AG08396 (cell line): ENCODE measurements at regions not wholly inside any gene's neighbourhood (a gene's known extent, or its start where the extent isn't known, plus 50 kb on each side); places are given as distances from the start of the nearest gene placed in this dataset.

Experiments
- DNase-seq: peaks from one replicate; pipeline ENCODE4 v3.0.0; 2012; ENCODE audit warnings: low spot score, mixed read lengths

DNA sequence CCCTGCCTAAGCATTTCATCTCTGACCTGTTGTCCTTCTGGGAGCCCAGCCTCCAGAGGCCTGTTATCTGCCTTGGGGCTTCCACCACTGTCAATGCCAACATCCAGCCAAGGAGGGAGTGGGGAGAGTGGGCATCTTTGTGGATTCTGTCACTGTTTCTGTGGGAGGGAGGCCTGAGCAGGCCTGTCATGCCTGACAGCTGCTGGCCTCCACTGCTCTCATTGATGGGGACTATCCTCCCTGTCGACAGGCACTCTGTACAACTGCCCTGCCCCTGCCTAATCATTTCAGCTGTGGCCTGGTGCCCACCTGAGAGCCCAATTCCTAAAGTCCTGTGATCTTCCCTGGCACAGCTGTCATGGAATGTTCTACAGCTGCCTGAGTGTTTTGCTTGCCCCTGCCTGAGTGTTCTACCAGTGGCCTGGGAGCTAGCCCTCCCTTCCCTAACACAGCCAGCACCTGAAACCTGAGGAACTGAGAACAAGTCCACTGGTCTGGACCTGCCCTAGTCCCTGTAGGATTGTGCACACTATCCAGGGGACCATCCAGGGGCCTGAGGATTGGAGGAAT, 145.3 kb downstream of the FAM83B start:
- no peak for DNase-seq

DNA sequence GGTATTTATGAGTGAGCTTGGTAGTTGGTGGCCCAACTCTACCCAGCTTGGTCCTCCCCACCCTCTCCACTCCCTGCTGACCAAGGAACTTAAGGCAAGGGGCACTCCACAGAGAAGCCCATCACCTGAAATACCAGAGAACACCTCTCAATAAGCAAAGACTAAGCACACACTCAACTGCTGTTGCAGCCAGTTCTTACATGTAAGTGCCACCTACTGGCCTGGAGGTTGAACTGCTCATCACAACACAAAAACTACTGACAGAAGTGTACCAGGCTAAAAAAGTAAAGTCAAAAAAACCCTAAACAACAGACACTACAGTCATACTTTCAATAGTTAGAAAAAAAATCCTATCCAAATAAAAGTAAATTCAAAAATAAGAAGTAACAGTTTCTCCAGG, 146.2 kb downstream of the FAM83B start:
- DNase-seq: no peak

- no peak for DNase-seq
These were observed 146.7 kb downstream of the FAM83B start for GRCh38 chr6:54993294-54993693.

GRCh38 chr6:54993948-54994347, 147.4 kb downstream of the FAM83B start:
- DNase-seq: no peak

- DNase-seq: no peak
These were observed 152.0 kb downstream of the FAM83B start for GRCh38 chr6:54998576-54998975.

- no peak for DNase-seq
These were observed 157.3 kb downstream of the FAM83B start for GRCh38 chr6:55003719-55004430.

- DNase-seq: no peak
These were observed 162.6 kb downstream of the FAM83B start for GRCh38 chr6:55009131-55009530.

- no peak for DNase-seq
These were observed 163.3 kb upstream of the HCRTR2 start for GRCh38 chr6:55011034-55011433.

- no peak for DNase-seq
These were observed 161.9 kb upstream of the HCRTR2 start for GRCh38 chr6:55012454-55012853.

GRCh38 chr6:55014321-55015088, 159.8 kb upstream of the HCRTR2 start:
- DNase-seq: no peak

GRCh38 chr6:55016261-55016660, 158.1 kb upstream of the HCRTR2 start:
- no peak for DNase-seq

DNA sequence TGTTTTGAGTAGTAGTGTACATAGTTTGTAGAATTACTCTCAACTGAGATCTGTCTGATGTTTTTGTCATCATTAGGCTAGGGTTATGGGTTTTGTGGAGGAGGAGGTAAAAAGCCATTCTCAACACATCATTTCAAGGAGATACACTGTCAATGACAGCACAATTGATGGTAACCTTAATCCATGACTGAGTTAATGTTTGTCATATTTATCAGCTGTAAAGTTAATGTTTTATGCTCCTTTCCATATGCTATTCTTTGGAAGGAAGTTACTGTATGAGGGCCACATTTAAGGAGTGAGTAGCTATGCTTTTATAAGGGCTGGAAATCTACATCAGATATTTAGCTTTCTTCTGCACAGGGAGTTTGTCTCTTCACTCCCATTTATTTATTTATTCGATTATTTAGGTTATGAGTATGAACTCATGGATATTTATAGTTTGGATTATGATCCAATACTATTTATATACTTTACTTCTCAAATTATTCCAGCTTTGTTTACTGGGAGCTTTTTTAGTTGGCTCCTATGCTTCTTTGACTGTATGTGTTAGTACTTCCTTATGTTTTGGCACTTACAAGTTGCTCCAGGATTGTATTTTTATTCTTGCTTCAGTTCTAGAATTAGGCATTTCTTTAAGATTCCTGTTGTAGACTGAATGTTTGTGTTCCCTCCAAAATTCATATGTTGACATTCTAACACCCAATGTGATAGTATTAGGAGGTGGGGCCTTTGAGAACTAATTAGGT, 156.6 kb upstream of the HCRTR2 start:
- no peak for DNase-seq

GRCh38 chr6:55019591-55019990, 154.7 kb upstream of the HCRTR2 start:
- DNase-seq: no peak

DNA sequence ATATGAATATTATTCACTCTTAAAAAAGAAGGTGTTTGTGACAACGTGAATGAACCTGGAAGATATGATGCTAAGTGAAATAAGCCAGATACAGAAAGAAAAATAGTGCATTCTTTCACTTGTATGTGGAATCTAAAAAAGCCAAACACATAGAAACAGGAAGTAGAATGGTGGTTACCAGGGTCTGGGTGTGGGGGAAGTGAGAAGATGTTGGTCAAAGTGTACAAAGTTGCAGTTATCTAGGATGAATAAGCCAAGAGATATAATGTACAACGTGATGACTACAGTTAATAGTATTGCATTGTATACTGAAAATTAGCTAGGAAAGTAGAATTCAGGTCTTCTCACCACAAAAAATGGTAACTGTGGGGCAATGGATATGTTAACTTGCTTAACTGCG, 151.1 kb upstream of the HCRTR2 start:
- no peak for DNase-seq

DNA sequence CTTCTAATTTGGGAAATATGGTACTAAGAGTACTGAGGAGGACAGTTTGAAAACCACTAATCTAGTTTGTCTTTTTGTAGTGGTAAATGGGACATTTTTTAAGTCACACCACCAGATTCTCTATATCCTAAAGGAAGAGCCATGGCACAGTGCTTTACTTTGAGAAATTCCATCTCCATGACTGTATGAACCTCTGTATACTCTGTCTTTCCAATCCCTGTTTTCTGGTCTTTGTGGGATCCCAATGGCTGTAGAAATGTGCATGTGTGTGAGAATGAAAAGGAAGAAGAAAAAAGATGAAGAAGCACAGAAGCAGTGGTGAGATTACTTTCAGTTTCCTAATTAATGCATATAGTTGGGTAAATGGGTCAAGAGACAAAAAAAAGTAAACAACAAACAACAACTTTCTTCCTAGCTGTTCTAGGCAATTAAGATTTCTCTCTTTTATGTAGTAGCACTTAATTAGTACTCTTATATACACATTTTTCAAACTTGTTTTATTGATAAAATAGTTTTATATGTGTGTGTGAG, 141.2 kb upstream of the HCRTR2 start:
- DNase-seq: no peak

GRCh38 chr6:55034752-55035151, 139.6 kb upstream of the HCRTR2 start:
- no peak for DNase-seq

DNA sequence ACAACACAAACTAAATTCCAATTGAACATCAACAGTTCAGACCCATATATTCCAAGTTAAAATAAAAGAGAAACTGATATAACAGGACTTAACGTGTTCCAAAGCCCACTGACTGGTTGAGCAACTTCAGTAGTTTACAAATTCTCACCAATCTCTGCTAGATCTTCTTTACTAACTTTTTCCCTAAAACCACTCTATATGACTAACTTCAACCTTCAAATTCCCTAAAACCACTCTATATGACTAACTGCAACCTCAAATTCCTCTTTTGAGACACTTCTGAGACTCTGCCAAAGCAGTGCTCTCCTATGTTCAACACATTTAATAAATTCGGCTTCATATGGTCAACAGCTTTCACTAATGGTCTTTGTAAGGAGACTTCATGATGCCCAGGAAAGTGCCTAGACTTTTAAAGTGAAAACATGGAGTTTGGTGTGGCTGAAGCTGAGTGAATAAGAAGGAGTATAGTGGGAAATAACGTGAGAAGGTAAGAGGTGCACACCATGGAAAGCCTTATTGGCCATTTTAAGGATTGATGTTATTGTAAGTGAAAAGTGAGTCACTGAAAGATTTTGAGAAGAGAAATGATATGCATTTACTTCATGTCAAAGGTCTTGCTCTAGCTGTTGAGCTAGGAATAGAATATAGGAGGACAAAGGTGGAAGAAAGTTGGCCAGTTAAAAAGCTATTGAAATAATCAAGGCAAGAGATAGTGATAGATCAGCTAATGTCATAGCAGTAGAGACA, 134.0 kb upstream of the HCRTR2 start:
- DNase-seq: peak; percentile 22

DNA sequence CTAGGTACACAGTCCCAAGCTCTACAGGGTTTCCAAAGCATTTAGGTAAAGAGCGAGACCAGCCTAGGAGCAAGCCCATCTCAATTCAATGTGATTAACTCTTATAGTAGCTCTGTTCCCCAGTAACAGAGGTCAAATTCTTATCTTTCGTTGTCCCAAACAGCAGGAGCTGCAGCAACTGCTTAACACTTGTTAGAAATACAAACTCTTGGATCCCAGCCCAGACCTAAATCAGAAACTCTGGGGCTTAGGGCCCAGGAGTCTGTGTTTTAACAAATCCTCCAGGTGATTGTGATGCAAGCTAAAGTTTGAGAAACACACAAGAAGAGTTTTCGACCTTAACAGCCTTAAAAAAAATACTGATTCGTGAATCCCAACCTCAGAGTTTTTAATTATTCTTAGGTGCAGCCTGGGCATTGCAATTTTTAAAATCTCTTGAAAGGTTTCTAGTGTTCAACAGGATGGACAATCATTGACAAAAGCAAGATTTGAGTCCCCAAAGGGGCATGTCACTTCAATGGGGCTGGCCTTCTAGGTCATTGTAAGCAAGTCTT, 127.4 kb upstream of the HCRTR2 start:
- no peak for DNase-seq

GRCh38 chr6:55047451-55048044, 126.8 kb upstream of the HCRTR2 start:
- no peak for DNase-seq

GRCh38 chr6:55049866-55050265, 124.4 kb upstream of the HCRTR2 start:
- no peak for DNase-seq

DNA sequence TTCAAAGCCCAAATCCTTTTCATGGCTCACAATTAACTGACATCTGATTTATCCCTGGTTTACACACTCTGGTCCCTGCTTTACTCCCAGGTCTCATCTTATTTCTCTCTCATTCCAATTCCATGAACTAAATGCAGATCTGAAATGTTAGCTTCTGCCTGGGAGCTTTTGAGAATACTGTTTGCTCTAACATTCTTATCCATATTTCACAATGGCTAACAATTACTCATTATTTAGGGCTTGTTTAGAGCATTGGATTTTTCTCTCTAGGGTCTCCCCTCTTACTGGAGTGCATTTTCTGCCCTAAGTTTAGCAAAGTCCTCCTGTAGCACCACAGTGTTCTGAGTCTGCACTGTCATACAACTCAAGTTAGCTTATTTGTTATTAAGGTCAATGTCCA, 121.5 kb upstream of the HCRTR2 start:
- no peak for DNase-seq
